ENCODE measurements at regions not wholly inside any gene's neighbourhood (a gene's known extent, or its start where the extent isn't known, plus 50 kb on each side); places are given as distances from the start of the nearest gene placed in this dataset.

- H3K27me3 Mint-ChIP-seq = peaks cover 38 to 50% of the 10 kb centered on the region in 2 donors
These were observed 60.4 kb downstream of the FOXI2 start for GRCh38 chr10:127797339-127797738.

GRCh38 chr10:127798111-127798510 lies 61.1 kb downstream of the FOXI2 start:
- Mint-ChIP-seq H3K9me3 (no peaks in the 10 kb centered on the region), H3K4me3 (no peak overlapping the region), H3K36me3 (no peaks in the 10 kb centered on the region), H3K27me3 (peaks cover 40 to 50% of the 10 kb centered on the region in 2 donors), H3K4me1 (no peaks in the 10 kb centered on the region), H3K27ac (no peak overlapping the region)
- DNase-seq (no peak), ATAC-seq (replicated peaks) (no peak)

More at GRCh38 chr10:127797339-127797738, 60.4 kb downstream of the FOXI2 start:
- H3K4me3 Mint-ChIP-seq = no peak overlapping the region
- ATAC-seq (replicated peaks) (no peak), DNase-seq (no peak)
- no peaks in the 10 kb centered on the region for H3K4me1 Mint-ChIP-seq
- H3K36me3 Mint-ChIP-seq = no peaks in the 10 kb centered on the region
- H3K27ac Mint-ChIP-seq = no peak overlapping the region
- no peaks in the 10 kb centered on the region for H3K9me3 Mint-ChIP-seq

GRCh38 chr10:127801302-127801701 lies 64.3 kb downstream of the FOXI2 start:
- DNase-seq = no peak
- Mint-ChIP-seq H3K4me3 (no peak overlapping the region), H3K4me1 (no peaks in the 10 kb centered on the region), H3K27me3 (peaks cover 37 to 55% of the 10 kb centered on the region in 2 donors), H3K36me3 (no peaks in the 10 kb centered on the region), H3K27ac (no peak overlapping the region), H3K9me3 (no peaks in the 10 kb centered on the region)
- no peak for ATAC-seq (replicated peaks)

GRCh38 chr10:127802531-127803095 lies 65.6 kb downstream of the FOXI2 start:
- no peaks in the 10 kb centered on the region for H3K9me3 Mint-ChIP-seq
- H3K36me3 Mint-ChIP-seq = no peaks in the 10 kb centered on the region
- no peaks in the 10 kb centered on the region for H3K4me1 Mint-ChIP-seq
- no peak for DNase-seq
- ATAC-seq (replicated peaks) = no peak
- H3K4me3 Mint-ChIP-seq = no peak overlapping the region
- H3K27ac Mint-ChIP-seq = no peak overlapping the region
- H3K27me3 Mint-ChIP-seq = peaks cover 29 to 47% of the 10 kb centered on the region in 2 donors

GRCh38 chr10:127804696-127805095 lies 67.7 kb downstream of the FOXI2 start:
- H3K27me3 Mint-ChIP-seq = peaks cover 29 to 42% of the 10 kb centered on the region in 2 donors
- no peak for DNase-seq
- H3K27ac Mint-ChIP-seq = no peak overlapping the region

GRCh38 chr10:127805950-127806349 lies 69.0 kb downstream of the FOXI2 start:
- Mint-ChIP-seq H3K27me3 (peaks cover 22 to 43% of the 10 kb centered on the region in 2 donors), H3K4me3 (no peak overlapping the region), H3K4me1 (no peaks in the 10 kb centered on the region), H3K9me3 (peaks cover 3 to 6% of the 10 kb centered on the region in 2 donors), H3K27ac (no peak overlapping the region), H3K36me3 (no peaks in the 10 kb centered on the region)
- DNase-seq (no peak), ATAC-seq (replicated peaks) (no peak)

More at GRCh38 chr10:127804696-127805095, 67.7 kb downstream of the FOXI2 start:
- Mint-ChIP-seq H3K9me3 (peaks cover 2 to 3% of the 10 kb centered on the region in 2 donors), H3K4me3 (no peak overlapping the region), H3K36me3 (no peaks in the 10 kb centered on the region), H3K4me1 (no peaks in the 10 kb centered on the region)
- ATAC-seq (replicated peaks) = no peak

- Mint-ChIP-seq H3K27ac (no peak overlapping the region), H3K27me3 (peaks cover 26 to 36% of the 10 kb centered on the region in 2 donors), H3K4me1 (no peaks in the 10 kb centered on the region), H3K9me3 (peaks cover 6 to 8% of the 10 kb centered on the region in 2 donors), H3K4me3 (no peak overlapping the region), H3K36me3 (no peaks in the 10 kb centered on the region)
- DNase-seq (no peak), ATAC-seq (replicated peaks) (no peak)
These were observed 75.1 kb downstream of the FOXI2 start for GRCh38 chr10:127812041-127812440.

GRCh38 chr10:127813290-127813689 lies 76.3 kb downstream of the FOXI2 start:
- peaks cover 26 to 36% of the 10 kb centered on the region in 2 donors for H3K27me3 Mint-ChIP-seq

GRCh38 chr10:127815147-127815546 lies 77.6 kb downstream of the CLRN3 start:
- Mint-ChIP-seq H3K27me3 (peaks cover 20 to 22% of the 10 kb centered on the region in 2 donors), H3K36me3 (no peaks in the 10 kb centered on the region), H3K9me3 (peaks cover 4 to 8% of the 10 kb centered on the region in 2 donors), H3K27ac (no peak overlapping the region), H3K4me1 (no peaks in the 10 kb centered on the region), H3K4me3 (no peak overlapping the region)
- DNase-seq (no peak), ATAC-seq (replicated peaks) (no peak)

More at GRCh38 chr10:127813290-127813689, 76.3 kb downstream of the FOXI2 start:
- Mint-ChIP-seq H3K4me3 (no peak overlapping the region), H3K4me1 (no peaks in the 10 kb centered on the region), H3K36me3 (no peaks in the 10 kb centered on the region), H3K9me3 (peaks cover 8 to 11% of the 10 kb centered on the region in 2 donors), H3K27ac (no peak overlapping the region)
- no peak for DNase-seq
- ATAC-seq (replicated peaks) = no peak

GRCh38 chr10:127824826-127825225 lies 67.9 kb downstream of the CLRN3 start:
- H3K27ac Mint-ChIP-seq = no peak overlapping the region
- peaks cover 10 to 14% of the 10 kb centered on the region in 2 donors for H3K9me3 Mint-ChIP-seq
- peaks cover 14 to 17% of the 10 kb centered on the region in 2 donors for H3K27me3 Mint-ChIP-seq
- DNase-seq (no peak), ATAC-seq (replicated peaks) (no peak)
- no peaks in the 10 kb centered on the region for H3K4me1 Mint-ChIP-seq
- no peak overlapping the region for H3K4me3 Mint-ChIP-seq
- peaks cover 3 to 5% of the 10 kb centered on the region in 2 donors for H3K36me3 Mint-ChIP-seq

GRCh38 chr10:127826154-127826725 lies 66.5 kb downstream of the CLRN3 start:
- Mint-ChIP-seq H3K9me3 (peaks cover 10 to 14% of the 10 kb centered on the region in 2 donors), H3K4me1 (no peaks in the 10 kb centered on the region), H3K4me3 (no peak overlapping the region), H3K36me3 (peaks cover 3 to 5% of the 10 kb centered on the region in 2 donors), H3K27me3 (peaks cover 19 to 24% of the 10 kb centered on the region in 2 donors), H3K27ac (no peak overlapping the region)
- DNase-seq = no peak
- ATAC-seq (replicated peaks) = no peak

GRCh38 chr10:127827354-127828140 lies 65.2 kb downstream of the CLRN3 start:
- ATAC-seq (replicated peaks) (no peak), DNase-seq (no peak)
- no peaks in the 10 kb centered on the region for H3K4me1 Mint-ChIP-seq
- H3K36me3 Mint-ChIP-seq = peaks cover 2 to 3% of the 10 kb centered on the region in 2 donors
- peaks cover 7 to 11% of the 10 kb centered on the region in 2 donors for H3K9me3 Mint-ChIP-seq
- H3K27ac Mint-ChIP-seq = no peak overlapping the region
- peaks cover 25 to 27% of the 10 kb centered on the region in 2 donors for H3K27me3 Mint-ChIP-seq
- H3K4me3 Mint-ChIP-seq = no peak overlapping the region

Data from stimulated activated naive B cell treated with anti-CD40 and anti-IgM and Interleukin-4, amounts not matched to agents 10 μg/mL and 1 μg/mL and 100 μg/mL, for 72 hours (primary cell).